GM12878 (cell line): ENCODE measurements at regions not wholly inside any gene's neighbourhood (a gene's known extent, or its start where the extent isn't known, plus 50 kb on each side); places are given as distances from the start of the nearest gene placed in this dataset.

Experiments used
- ATAC-seq: fragments of 200-7000 bp; cut with Tn5 transposase; 3 replicates; pipeline ENCODE4 v1.9.1; 2020; ENCODE audit warnings: mild to moderate bottlenecking, moderate library complexity
- BruUV-seq: library from RNA; stranded (reverse); fragments of 400-500 nt; replicated peaks from 2 replicates; lab custom pipeline; 2021; lab: Mats Ljungman, UMichigan
- CTCF ChIA-PET: fragments of 300-600 bp; sonication (Branson Sonifier 250); formaldehyde crosslinking; extraction: SDS; loops from one replicate; lab custom pipeline; 2021; ENCODE audit warnings: inconsistent platforms; lab: Yijun Ruan, JAX
- POLR2A ChIA-PET: fragments of 350-600 bp; formaldehyde crosslinking; extraction: SDS; loops from one replicate; lab custom pipeline; 2021; ENCODE audit warnings: inconsistent platforms; lab: Charles Lee
- RAD21 ChIA-PET: fragments of 300-600 bp; sonication (Branson Sonifier 250); formaldehyde crosslinking; loops from one replicate; lab custom pipeline; 2023; ENCODE audit warnings: antibody characterized with exemption; ENCODE audit not compliant: unreplicated experiment; lab: Charles Lee
- SMC1A ChIA-PET: fragments of 300-600 bp; sonication (Branson Sonifier 250); formaldehyde crosslinking; loops from one replicate; lab custom pipeline; 2023; ENCODE audit not compliant: unreplicated experiment, uncharacterized antibody; lab: Charles Lee
- DNase-seq: peaks from one replicate; pipeline ENCODE4 v3.0.0-alpha.2; 2011; ENCODE audit warnings: low read depth, low spot score
- FAIRE-seq: peaks from 3 replicates; lab custom pipeline; 2011; peaks lifted over from hg19 to GRCh38; lab: Jason Lieb, UNC
- H2AFZ ChIP-seq: 2 replicates; pipeline ENCODE4 v1.6.0; 2011; ENCODE audit warnings: low read depth, low read length, control low read depth; ENCODE audit not compliant: control insufficient read depth
- H3K27ac ChIP-seq: 2 replicates; pipeline ENCODE4 v1.5.1; 2011; ENCODE audit warnings: control low read depth; ENCODE audit not compliant: control insufficient read depth, insufficient read depth
- H3K27me3 ChIP-seq, 2 experiments: replicated peaks in 1 of 2; 2 replicates each; pipeline versions ENCODE4 v1.6.0 to v1.6.1; 2011; ENCODE audit warnings: low read length in 1 of 2; ENCODE audit not compliant: control insufficient read depth in 2 of 2, insufficient read depth in 2 of 2
- H3K36me3 ChIP-seq, 2 experiments: 2 replicates each; pipeline ENCODE4 v1.5.1; 2011; ENCODE audit warnings: low read length in 1 of 2; ENCODE audit not compliant: control insufficient read depth in 2 of 2, insufficient read depth in 2 of 2
- H3K4me1 ChIP-seq: 2 replicates; pipeline ENCODE4 v1.6.1; 2011; ENCODE audit warnings: mild to moderate bottlenecking, low read length, moderate library complexity, mixed read lengths; ENCODE audit not compliant: control insufficient read depth, insufficient read depth
- H3K4me2 ChIP-seq: 2 replicates; pipeline ENCODE4 v1.6.0; 2011; ENCODE audit warnings: control low read depth; ENCODE audit not compliant: control insufficient read depth, insufficient read depth
- H3K4me3 ChIP-seq: fragments of 200-600 bp; sonication (generic); 2 replicates; pipeline ENCODE4 v1.5.1; 2016
- H3K79me2 ChIP-seq: 2 replicates; pipeline ENCODE4 v1.6.0; 2011; ENCODE audit warnings: low read length; ENCODE audit not compliant: control insufficient read depth, insufficient read depth
- H3K9ac ChIP-seq: 2 replicates; pipeline ENCODE4 v1.8.0; 2011; ENCODE audit warnings: low read length, control low read depth, mixed read lengths; ENCODE audit not compliant: control insufficient read depth, insufficient read depth
- H3K9me3 ChIP-seq: replicated peaks from 3 replicates; pipeline ENCODE4 v1.5.1; 2011; ENCODE audit warnings: mild to moderate bottlenecking, low read length; ENCODE audit not compliant: control insufficient read depth, insufficient read depth
- H4K20me1 ChIP-seq: 2 replicates; pipeline ENCODE4 v1.6.0; 2011; ENCODE audit not compliant: control insufficient read depth, insufficient read depth
- ATF2 ChIP-seq: IDR thresholded peaks from 2 replicates; pipeline ENCODE4 v1.6.1; 2012; ENCODE audit warnings: low read length, inconsistent platforms
- BHLHE40 ChIP-seq, 2 experiments: fragments of 450-650 bp in 1 of 2; IDR thresholded peaks; 2 replicates each; pipeline ENCODE4 v1.6.1; 2011 to 2017; ENCODE audit warnings: low read depth in 2 of 2, borderline replicate concordance in 1 of 2, improper control_type of control experiment in 1 of 2, low read length in 1 of 2, mild to moderate bottlenecking in 1 of 2
- E2F8 ChIP-seq: fragments of 450-650 bp; IDR thresholded peaks from 2 replicates; pipeline ENCODE4 v1.6.1; 2018; ENCODE audit warnings: mild to moderate bottlenecking, low read depth, moderate library complexity; ENCODE audit not compliant: partially characterized antibody
- ETV6 ChIP-seq, 2 experiments: fragments of 450-650 bp in 1 of 2; IDR thresholded peaks in 1 of 2; conservative IDR thresholded peaks in 1 of 2; 2 replicates each; pipeline ENCODE4 v1.6.1; 2014; ENCODE audit warnings: antibody characterized with exemption in 1 of 2, borderline replicate concordance in 1 of 2, low read depth in 1 of 2, mild to moderate bottlenecking in 1 of 2, moderate library complexity in 1 of 2
- IKZF1 ChIP-seq: fragments of 450-650 bp; conservative IDR thresholded peaks from 2 replicates; pipeline ENCODE4 v1.6.1; 2017; ENCODE audit warnings: antibody characterized with exemption, mild to moderate bottlenecking
- MXI1 ChIP-seq: fragments of 150-350 bp; IDR thresholded peaks from 2 replicates; pipeline ENCODE4 v1.6.1; 2011; ENCODE audit warnings: low read depth, mild to moderate bottlenecking, inconsistent platforms, low read length, improper control_type of control experiment
- MYB ChIP-seq: fragments of 150-350 bp; IDR thresholded peaks from 2 replicates; pipeline ENCODE4 v1.6.1; 2014; ENCODE audit warnings: mild to moderate bottlenecking, low read depth, low read length, borderline replicate concordance
- PRDM15 ChIP-seq: fragments of 450-650 bp; formaldehyde crosslinking; IDR thresholded peaks from 2 replicates; pipeline ENCODE4 v1.4.0; 2020; ENCODE audit warnings: mild to moderate bottlenecking, moderate library complexity
- RBBP5 ChIP-seq: fragments of 200-600 bp; sonication (generic); conservative IDR thresholded peaks from 2 replicates; pipeline ENCODE4 v1.6.1; 2016
- STAT1 ChIP-seq: fragments of 450-650 bp; conservative IDR thresholded peaks from 2 replicates; pipeline ENCODE4 v1.6.1; 2014; ENCODE audit warnings: antibody characterized with exemption, mild to moderate bottlenecking
- ZBTB11 ChIP-seq: fragments of 450-650 bp; formaldehyde crosslinking; IDR thresholded peaks from 2 replicates; pipeline ENCODE4 v1.5.0; 2022; ENCODE audit warnings: mild to moderate bottlenecking, missing genetic modification characterization
- ZNF24 ChIP-seq: fragments of 450-650 bp; IDR thresholded peaks from 2 replicates; pipeline ENCODE4 v1.6.1; 2017; ENCODE audit warnings: antibody characterized with exemption, mild to moderate bottlenecking
- WGBS: methylation state at CpG from one replicate; pipeline ENCODE4 v1.1.6; 2016; ENCODE audit warnings: low lambda C conversion rate; ENCODE audit not compliant: insufficient replicate concordance, insufficient coverage; ENCODE audit errors: missing lambda C conversion rate; 5-methylcytosine and 5-hydroxymethylcytosine counted together
- in situ Hi-C: fragments of 300-500 bp; cut with MboI; formaldehyde crosslinking; loops from 9 replicates; pipeline ENCODE4 v1.14.3; 2018; ENCODE audit warnings: mixed read lengths
- intact Hi-C: fragments of 100-400 bp; cut with micrococcal nuclease; formaldehyde crosslinking; loops from one replicate; pipeline ENCODE4 v1.14.2; 2022; ENCODE audit not compliant: unreplicated experiment

GRCh38 chr5:32934529-32934928, 223.4 kb downstream of the NPR3 start (continued):
- no peak for TF ChIP-seq E2F8
- TF ChIP-seq PRDM15 (CRISPR knock-in tag): no peak
- TF ChIP-seq ZNF24: no peak
- TF ChIP-seq STAT1: no peak
- no peak for TF ChIP-seq MYB
- TF ChIP-seq ETV6 (conservative IDR thresholded peaks at IDR 0.05 in 1 of 2, IDR thresholded peaks at IDR 0.05 in 1 of 2; ENCODE audit: borderline replicate concordance in 1 of 2, low read depth in 1 of 2): no peak

GRCh38 chr5:32935283-32935682, 224.2 kb downstream of the NPR3 start:
- ChIA-PET CTCF (no interaction called here), SMC1A (no interaction called here), RAD21 (no interaction called here), POLR2A (no interaction called here)
- H3K9ac ChIP-seq: no peak overlapping the region
- H3K4me1 ChIP-seq: no peaks in the 10 kb centered on the region
- H3K36me3 ChIP-seq: no peaks in the 10 kb centered on the region
- no peak overlapping the region for H3K27ac ChIP-seq
- H3K9me3 ChIP-seq: no peaks in the 10 kb centered on the region
- H3K79me2 ChIP-seq: no peaks in the 10 kb centered on the region
- H4K20me1 ChIP-seq: no peaks in the 10 kb centered on the region
- in situ Hi-C loops: loop anchor here (25.0 kb wide), 1 partner anchor 473 kb away; no protein-coding TSS in a partner anchor
- BruUV-seq: no TSS peak
- 0% methylated on average over 2 of the region's 2 CpGs for WGBS
- no peak overlapping the region for H2AFZ ChIP-seq
- no peak for ATAC-seq
- intact Hi-C loops: no loop called here
- H3K4me3 ChIP-seq: no peak overlapping the region
- H3K27me3 ChIP-seq: no peaks in the 10 kb centered on the region
- H3K4me2 ChIP-seq: no peak overlapping the region
- no peak for FAIRE-seq
- no peak for DNase-seq
- TF ChIP-seq MXI1: no peak
- no peak for TF ChIP-seq RBBP5
- TF ChIP-seq ATF2: no peak
- TF ChIP-seq ZBTB11 (CRISPR knock-in tag): no peak
- TF ChIP-seq BHLHE40 (IDR thresholded peaks at IDR 0.05; ENCODE audit: borderline replicate concordance in 1 of 2, low read depth in 2 of 2, low read length in 1 of 2): no peak
- no peak for TF ChIP-seq IKZF1
